H1 (cell line): ENCODE measurements at regions not wholly inside any gene's neighbourhood (a gene's known extent, or its start where the extent isn't known, plus 50 kb on each side); places are given as distances from the start of the nearest gene placed in this dataset.

Experiments used
- CTCF ChIA-PET: fragments of 300-600 bp; sonication (Branson Sonifier 250); formaldehyde crosslinking; loops from one replicate; lab custom pipeline; 2021; ENCODE audit not compliant: partially characterized antibody; lab: Charles Lee
- POLR2A ChIA-PET: fragments of 300-600 bp; sonication (Branson Sonifier 250); formaldehyde crosslinking; loops from one replicate; lab custom pipeline; 2021; ENCODE audit warnings: inconsistent platforms; ENCODE audit not compliant: partially characterized antibody; lab: Charles Lee
- DNase-seq, 2 experiments: peaks; one replicate each; pipeline versions ENCODE4 v3.0.0 to v3.0.0-alpha.2; 2010 to 2022; ENCODE audit warnings: low spot score in 2 of 2, low read depth in 1 of 2, mixed read lengths in 1 of 2
- FAIRE-seq: peaks from 2 replicates; lab custom pipeline; 2011; peaks lifted over from hg19 to GRCh38; lab: Jason Lieb, UNC
- H2AFZ ChIP-seq: 2 replicates; pipeline ENCODE4 v1.8.1; 2012; ENCODE audit warnings: low read length, inconsistent platforms
- H2AK5ac ChIP-seq: 2 replicates; pipeline ENCODE4 v1.6.1; 2013; ENCODE audit warnings: low read depth, low read length
- H2BK120ac ChIP-seq: replicated peaks from 2 replicates; pipeline ENCODE3; 2013; ENCODE audit warnings: low read depth, low read length, inconsistent platforms
- H2BK12ac ChIP-seq: 2 replicates; pipeline ENCODE4 v1.6.1; 2013; ENCODE audit warnings: low read depth, low read length
- H2BK15ac ChIP-seq: 2 replicates; pipeline ENCODE4 v1.6.1; 2013; ENCODE audit warnings: low read length
- H2BK20ac ChIP-seq: 2 replicates; pipeline ENCODE4 v1.6.1; 2013; ENCODE audit warnings: low read length
- H2BK5ac ChIP-seq: 2 replicates; pipeline ENCODE4 v1.6.1; 2013; ENCODE audit warnings: low read depth, low read length
- H3K14ac ChIP-seq: 2 replicates; pipeline ENCODE4 v1.6.1; 2013; ENCODE audit warnings: inconsistent platforms; ENCODE audit not compliant: insufficient read length
- H3K18ac ChIP-seq: 2 replicates; pipeline ENCODE4 v1.6.1; 2013; ENCODE audit warnings: low read length; ENCODE audit errors: extremely low read depth
- H3K23ac ChIP-seq: 2 replicates; pipeline ENCODE4 v1.6.1; 2013; ENCODE audit warnings: inconsistent platforms; ENCODE audit not compliant: insufficient read length
- H3K23me2 ChIP-seq: 2 replicates; pipeline ENCODE4 v1.6.1; 2013; ENCODE audit warnings: low read depth, low read length
- H3K27ac ChIP-seq: 2 replicates; pipeline ENCODE4 v1.6.1; 2011; ENCODE audit warnings: low read depth, low read length, inconsistent platforms
- H3K27me3 ChIP-seq, 4 experiments: replicated peaks in 1 of 4; 1 replicate in 1 of 4; 2 replicates in 3 of 4; pipeline versions ENCODE4 v1.6.1 to v1.8.1; 2011 to 2013; ENCODE audit warnings: low read length in 3 of 4, mild to moderate bottlenecking in 3 of 4, inconsistent platforms in 2 of 4, mixed read lengths in 2 of 4, moderate library complexity in 1 of 4; ENCODE audit not compliant: control insufficient read depth in 3 of 4, insufficient read depth in 3 of 4; ENCODE audit errors: extremely low read depth in 1 of 4
- H3K36me3 ChIP-seq, 4 experiments: 2 replicates each; pipeline versions ENCODE4 v1.6.1 to v1.8.1; 2011 to 2013; ENCODE audit warnings: mild to moderate bottlenecking in 4 of 4, low read length in 3 of 4, moderate library complexity in 2 of 4, control low read depth in 1 of 4, inconsistent platforms in 1 of 4; ENCODE audit not compliant: insufficient read depth in 4 of 4, control insufficient read depth in 2 of 4
- H3K4ac ChIP-seq: replicated peaks from 2 replicates; pipeline ENCODE3; 2013; ENCODE audit warnings: low read length, low read depth, mixed read lengths, inconsistent platforms; ENCODE audit not compliant: insufficient read length
- H3K4me1 ChIP-seq, 4 experiments: replicated peaks in 1 of 4; 1 replicate in 1 of 4; 2 replicates in 3 of 4; pipeline versions ENCODE4 v1.6.1 to v1.8.1; 2011 to 2013; ENCODE audit warnings: low read length in 3 of 4, inconsistent platforms in 2 of 4, mixed read lengths in 1 of 4; ENCODE audit not compliant: insufficient read depth in 4 of 4, control insufficient read depth in 3 of 4
- H3K4me2 ChIP-seq, 2 experiments: 2 replicates each; pipeline versions ENCODE4 v1.6.1 to v1.8.1; 2011 to 2013; ENCODE audit warnings: low read depth in 2 of 2, low read length in 2 of 2, control low read depth in 1 of 2, inconsistent platforms in 1 of 2, mild to moderate bottlenecking in 1 of 2; ENCODE audit not compliant: insufficient read depth in 1 of 2
- H3K4me3 ChIP-seq, 4 experiments: fragments of 200-600, 300-600 bp in 1 of 4; sonication (generic), shearing (Covaris generic), sonication (Bioruptor Twin) in 1 of 4; 2 replicates each; pipeline versions ENCODE4 v1.5.1 to v1.8.1; 2011 to 2016; ENCODE audit warnings: low read length in 4 of 4, low read depth in 3 of 4, control low read depth in 2 of 4, inconsistent platforms in 2 of 4, mild to moderate bottlenecking in 2 of 4, mixed read lengths in 1 of 4, moderate library complexity in 1 of 4; ENCODE audit not compliant: insufficient read depth in 2 of 4; ENCODE audit errors: extremely low read depth in 1 of 4
- H3K56ac ChIP-seq: replicated peaks from 2 replicates; pipeline ENCODE3; 2013; ENCODE audit warnings: low read depth, mild to moderate bottlenecking, mixed read lengths, low read length, inconsistent platforms; ENCODE audit not compliant: insufficient read length
- H3K79me1 ChIP-seq: 2 replicates; pipeline ENCODE4 v1.6.1; 2013; ENCODE audit warnings: low read depth, low read length, control low read depth
- H3K79me2 ChIP-seq, 2 experiments: 2 replicates each; pipeline versions ENCODE4 v1.6.1 to v1.8.1; 2012 to 2013; ENCODE audit warnings: low read length in 2 of 2, mild to moderate bottlenecking in 2 of 2, inconsistent platforms in 1 of 2; ENCODE audit not compliant: insufficient read depth in 2 of 2, control insufficient read depth in 1 of 2
- H3K9ac ChIP-seq, 4 experiments: replicated peaks in 1 of 4; 1 replicate in 1 of 4; 2 replicates in 3 of 4; pipeline versions ENCODE4 v1.6.1 to v1.8.1; 2011 to 2013; ENCODE audit warnings: low read depth in 3 of 4, low read length in 3 of 4, control low read depth in 2 of 4, mild to moderate bottlenecking in 2 of 4, moderate library complexity in 2 of 4, inconsistent platforms in 1 of 4; ENCODE audit errors: extremely low read depth in 1 of 4
- H3K9me3 ChIP-seq, 2 experiments: 2 replicates each; pipeline versions ENCODE4 v1.6.1 to v1.8.1; 2012 to 2013; ENCODE audit warnings: mild to moderate bottlenecking in 2 of 2, moderate library complexity in 2 of 2, control low read depth in 1 of 2, inconsistent platforms in 1 of 2, low read depth in 1 of 2, low read length in 1 of 2, mixed read lengths in 1 of 2; ENCODE audit not compliant: insufficient read depth in 2 of 2
- H4K20me1 ChIP-seq, 2 experiments: replicated peaks in 1 of 2; 2 replicates each; pipeline versions ENCODE3 to v1.8.1; 2011 to 2013; ENCODE audit warnings: inconsistent platforms in 2 of 2, low read length in 2 of 2, mild to moderate bottlenecking in 1 of 2; ENCODE audit not compliant: insufficient read depth in 2 of 2, control insufficient read depth in 1 of 2
- H4K5ac ChIP-seq: 2 replicates; pipeline ENCODE4 v1.6.1; 2013; ENCODE audit warnings: low read length, low read depth, mixed read lengths, inconsistent platforms; ENCODE audit not compliant: insufficient read length
- H4K8ac ChIP-seq: 2 replicates; pipeline ENCODE4 v1.8.0; 2013; ENCODE audit warnings: mild to moderate bottlenecking, moderate library complexity, low read length, inconsistent platforms; ENCODE audit not compliant: insufficient read depth; ENCODE audit errors: extremely low read depth
- H4K91ac ChIP-seq: replicated peaks from 2 replicates; pipeline ENCODE3; 2013; ENCODE audit warnings: low read length, mixed read lengths, inconsistent platforms; ENCODE audit not compliant: insufficient read length
- ASH2L ChIP-seq: fragments of 200-600, 300-600 bp; sonication (generic); IDR thresholded peaks from one replicate; pipeline ENCODE4 v1.7.1; 2017; ENCODE audit warnings: low read length
- BRCA1 ChIP-seq: IDR thresholded peaks from 2 replicates; pipeline ENCODE4 v1.6.1; 2012; ENCODE audit warnings: low read depth, low read length, improper control_type of control experiment
- CTCF ChIP-seq, 3 experiments: IDR thresholded peaks; 1 replicate in 2 of 3; 2 replicates in 1 of 3; pipeline versions ENCODE4 v1.5.1 to v1.6.1; 2011; ENCODE audit warnings: low read length in 3 of 3, mild to moderate bottlenecking in 3 of 3, inconsistent platforms in 2 of 3, low read depth in 1 of 3, moderate library complexity in 1 of 3; ENCODE audit not compliant: insufficient read depth in 1 of 3; ENCODE audit errors: control extremely low read depth in 1 of 3
- EP300 ChIP-seq, 2 experiments: IDR thresholded peaks; 1 replicate in 1 of 2; 2 replicates in 1 of 2; pipeline ENCODE4 v1.6.1; 2011 to 2012; ENCODE audit warnings: low read depth in 2 of 2, low read length in 2 of 2, mild to moderate bottlenecking in 2 of 2, borderline replicate concordance in 1 of 2, inconsistent platforms in 1 of 2, moderate library complexity in 1 of 2
- GABPA ChIP-seq: IDR thresholded peaks from 2 replicates; pipeline ENCODE4 v1.6.1; 2011; ENCODE audit warnings: mild to moderate bottlenecking, low read length, moderate library complexity, borderline replicate concordance; ENCODE audit not compliant: insufficient read depth
- KDM4A ChIP-seq: IDR thresholded peaks from one replicate; pipeline ENCODE4 v1.7.1; 2012; ENCODE audit warnings: low read depth, mild to moderate bottlenecking, moderate library complexity, low read length, inconsistent platforms; ENCODE audit not compliant: severe bottlenecking
- NANOG ChIP-seq: IDR thresholded peaks from 2 replicates; pipeline ENCODE4 v1.6.1; 2011; ENCODE audit warnings: low read length, low read depth, mild to moderate bottlenecking, inconsistent platforms; ENCODE audit not compliant: insufficient read depth, poor library complexity, severe bottlenecking
- SP1 ChIP-seq: IDR thresholded peaks from 2 replicates; pipeline ENCODE4 v1.6.1; 2011; ENCODE audit warnings: low read depth, low read length
- WGBS, 2 experiments: shearing (Covaris generic) in 1 of 2; methylation state at CpG; one replicate each; pipeline versions ENCODE4 v1.1.6 to v1.1.7; 2013 to 2015; ENCODE audit warnings: low lambda C conversion rate in 2 of 2, mixed read lengths in 2 of 2, inconsistent platforms in 1 of 2, low coverage in 1 of 2, missing lambda C conversion rate in 1 of 2; ENCODE audit not compliant: insufficient replicate concordance in 2 of 2, insufficient coverage in 1 of 2, insufficient read length in 1 of 2; ENCODE audit errors: extremely low coverage in 1 of 2, missing lambda C conversion rate in 1 of 2; 5-methylcytosine and 5-hydroxymethylcytosine counted together

- no peaks in the 10 kb centered on the region for H3K36me3 ChIP-seq
- no peak overlapping the region for H3K4ac ChIP-seq
- no peak overlapping the region for H2AK5ac ChIP-seq
- H3K18ac ChIP-seq = peak overlapping the region; percentile 72; the same call in 1 of the 2 replicates
- peak overlapping the region; percentile 69 for H4K5ac ChIP-seq
- H3K4me1 ChIP-seq = peaks cover 3 to 20% (median 17%) of the 10 kb centered on the region in 4 experiments; a peak in 6 of 7 replicates
- no peaks in the 10 kb centered on the region for H3K79me1 ChIP-seq
- no peaks in the 10 kb centered on the region for H3K79me2 ChIP-seq
- peak overlapping the region; percentile 92; the same call in 1 of the 2 replicates for H2AFZ ChIP-seq
- H3K27ac ChIP-seq = no peak overlapping the region
- H4K91ac ChIP-seq = peak overlapping the region; percentile 6
- FAIRE-seq = peak; percentile 81
- ChIA-PET POLR2A (interaction anchor here (1.6 kb wide), 1 partner anchor 11 kb away, joined by 3 read pairs; no protein-coding TSS in a partner anchor), CTCF (interaction anchor here (0.6 to 2.3 kb wide), 11 partner anchors 11 to 744 kb away, joined by 3 to 6 read pairs (median 3); no protein-coding TSS in a partner anchor)
- no peak overlapping the region for H3K9ac ChIP-seq
- no peak overlapping the region for H3K56ac ChIP-seq
- H2BK5ac ChIP-seq = peak overlapping the region; percentile 89; the same call in 1 of the 2 replicates
- peak overlapping the region; percentile 53 to 65 for H3K4me2 ChIP-seq
- no peak overlapping the region for H4K8ac ChIP-seq
- H2BK20ac ChIP-seq = peak overlapping the region; percentile 27
- no peak overlapping the region for H3K14ac ChIP-seq
- 16% methylated on average over 16 of the region's 16 CpGs; no CpG with 5 or more reads in 1 of the 2 experiments for WGBS, 2 experiments
- no peaks in the 10 kb centered on the region for H4K20me1 ChIP-seq
- H3K23ac ChIP-seq = no peak overlapping the region
- peak overlapping the region in 1 of 4 experiments; percentile 41; a peak in 2 of 8 replicates for H3K4me3 ChIP-seq
- DNase-seq = peak; percentile 27 to 62
- no peaks in the 10 kb centered on the region; the same call in 1 of the 2 replicates for H3K23me2 ChIP-seq
- 0 out of 2 replicates have a peak overlapping the region, but pooled peaks have one; percentile 53 for H2BK15ac ChIP-seq
- H2BK120ac ChIP-seq = peak overlapping the region; percentile 98
- H3K9me3 ChIP-seq = no peaks in the 10 kb centered on the region
- H3K27me3 ChIP-seq = no peaks in the 10 kb centered on the region
- H2BK12ac ChIP-seq = 0 out of 2 replicates have a peak overlapping the region, but pooled peaks have one; percentile 60
- TF ChIP-seq SP1 = no peak
- TF ChIP-seq CTCF (IDR thresholded peaks at IDR 0.05; ENCODE audit: control extremely low read depth in 1 of 3, insufficient read depth in 1 of 3, low read depth in 1 of 3, low read length in 3 of 3) = peak in 1 of 3 experiments; percentile 11; a peak in 1 of 4 replicates
- peak in 1 of 2 experiments; percentile 45; a peak in 1 of 3 replicates for TF ChIP-seq EP300 (IDR thresholded peaks at IDR 0.05; ENCODE audit: borderline replicate concordance in 1 of 2, low read depth in 2 of 2, low read length in 2 of 2)
- TF ChIP-seq KDM4A = no peak
- peak; percentile 90 for TF ChIP-seq NANOG
- 0 out of 2 replicates have a peak, but pooled peaks have one; percentile 25 for TF ChIP-seq GABPA
- no peak for TF ChIP-seq BRCA1
- peak; percentile 37 for TF ChIP-seq ASH2L
These were observed 103.4 kb upstream of the KLHL25 start for GRCh38 chr15:85897895-85898717.
